ENCODE measurements at regions not wholly inside any gene's neighbourhood (a gene's known extent, or its start where the extent isn't known, plus 50 kb on each side); places are given as distances from the start of the nearest gene placed in this dataset.

DNA sequence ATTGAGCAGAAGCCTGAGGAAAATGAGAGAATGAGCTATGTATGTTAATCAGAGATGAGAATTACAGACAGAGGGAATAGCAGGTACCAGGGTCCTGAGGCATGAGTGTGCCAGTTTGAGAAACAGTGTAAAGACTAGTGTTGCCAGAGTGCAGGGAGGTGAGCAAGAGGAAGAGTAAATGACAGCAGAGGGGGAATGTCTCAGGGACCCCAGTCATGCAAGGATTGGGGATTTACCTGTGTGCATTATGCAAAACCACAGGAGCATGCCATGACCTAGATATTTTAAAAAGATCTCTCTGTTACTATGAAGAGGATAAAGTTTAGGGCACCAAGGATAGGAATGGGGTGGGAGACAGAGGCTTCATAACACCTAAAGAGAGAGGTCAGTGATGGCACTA is 72.1 kb downstream of the TTC32 start:
- TF ChIP-seq, protein P1, sequence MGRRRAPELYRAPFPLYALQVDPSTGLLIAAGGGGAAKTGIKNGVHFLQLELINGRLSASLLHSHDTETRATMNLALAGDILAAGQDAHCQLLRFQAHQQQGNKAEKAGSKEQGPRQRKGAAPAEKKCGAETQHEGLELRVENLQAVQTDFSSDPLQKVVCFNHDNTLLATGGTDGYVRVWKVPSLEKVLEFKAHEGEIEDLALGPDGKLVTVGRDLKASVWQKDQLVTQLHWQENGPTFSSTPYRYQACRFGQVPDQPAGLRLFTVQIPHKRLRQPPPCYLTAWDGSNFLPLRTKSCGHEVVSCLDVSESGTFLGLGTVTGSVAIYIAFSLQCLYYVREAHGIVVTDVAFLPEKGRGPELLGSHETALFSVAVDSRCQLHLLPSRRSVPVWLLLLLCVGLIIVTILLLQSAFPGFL (CRISPR knock-in tag; IDR thresholded peaks at IDR 0.05) = no peak
- TF ChIP-seq, protein P2, sequence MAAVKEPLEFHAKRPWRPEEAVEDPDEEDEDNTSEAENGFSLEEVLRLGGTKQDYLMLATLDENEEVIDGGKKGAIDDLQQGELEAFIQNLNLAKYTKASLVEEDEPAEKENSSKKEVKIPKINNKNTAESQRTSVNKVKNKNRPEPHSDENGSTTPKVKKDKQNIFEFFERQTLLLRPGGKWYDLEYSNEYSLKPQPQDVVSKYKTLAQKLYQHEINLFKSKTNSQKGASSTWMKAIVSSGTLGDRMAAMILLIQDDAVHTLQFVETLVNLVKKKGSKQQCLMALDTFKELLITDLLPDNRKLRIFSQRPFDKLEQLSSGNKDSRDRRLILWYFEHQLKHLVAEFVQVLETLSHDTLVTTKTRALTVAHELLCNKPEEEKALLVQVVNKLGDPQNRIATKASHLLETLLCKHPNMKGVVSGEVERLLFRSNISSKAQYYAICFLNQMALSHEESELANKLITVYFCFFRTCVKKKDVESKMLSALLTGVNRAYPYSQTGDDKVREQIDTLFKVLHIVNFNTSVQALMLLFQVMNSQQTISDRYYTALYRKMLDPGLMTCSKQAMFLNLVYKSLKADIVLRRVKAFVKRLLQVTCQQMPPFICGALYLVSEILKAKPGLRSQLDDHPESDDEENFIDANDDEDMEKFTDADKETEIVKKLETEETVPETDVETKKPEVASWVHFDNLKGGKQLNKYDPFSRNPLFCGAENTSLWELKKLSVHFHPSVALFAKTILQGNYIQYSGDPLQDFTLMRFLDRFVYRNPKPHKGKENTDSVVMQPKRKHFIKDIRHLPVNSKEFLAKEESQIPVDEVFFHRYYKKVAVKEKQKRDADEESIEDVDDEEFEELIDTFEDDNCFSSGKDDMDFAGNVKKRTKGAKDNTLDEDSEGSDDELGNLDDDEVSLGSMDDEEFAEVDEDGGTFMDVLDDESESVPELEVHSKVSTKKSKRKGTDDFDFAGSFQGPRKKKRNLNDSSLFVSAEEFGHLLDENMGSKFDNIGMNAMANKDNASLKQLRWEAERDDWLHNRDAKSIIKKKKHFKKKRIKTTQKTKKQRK (IDR thresholded peaks at IDR 0.05; ENCODE audit: low read length) = no peak
- TF ChIP-seq HOXA7 (CRISPR knock-in tag; IDR thresholded peaks at IDR 0.05) = no peak
- no peak for TF ChIP-seq NFRKB (IDR thresholded peaks at IDR 0.05)
- TF ChIP-seq ELK4 (CRISPR knock-in tag; IDR thresholded peaks at IDR 0.05; ENCODE audit: borderline replicate concordance) = no peak
- TF ChIP-seq, protein P3, sequence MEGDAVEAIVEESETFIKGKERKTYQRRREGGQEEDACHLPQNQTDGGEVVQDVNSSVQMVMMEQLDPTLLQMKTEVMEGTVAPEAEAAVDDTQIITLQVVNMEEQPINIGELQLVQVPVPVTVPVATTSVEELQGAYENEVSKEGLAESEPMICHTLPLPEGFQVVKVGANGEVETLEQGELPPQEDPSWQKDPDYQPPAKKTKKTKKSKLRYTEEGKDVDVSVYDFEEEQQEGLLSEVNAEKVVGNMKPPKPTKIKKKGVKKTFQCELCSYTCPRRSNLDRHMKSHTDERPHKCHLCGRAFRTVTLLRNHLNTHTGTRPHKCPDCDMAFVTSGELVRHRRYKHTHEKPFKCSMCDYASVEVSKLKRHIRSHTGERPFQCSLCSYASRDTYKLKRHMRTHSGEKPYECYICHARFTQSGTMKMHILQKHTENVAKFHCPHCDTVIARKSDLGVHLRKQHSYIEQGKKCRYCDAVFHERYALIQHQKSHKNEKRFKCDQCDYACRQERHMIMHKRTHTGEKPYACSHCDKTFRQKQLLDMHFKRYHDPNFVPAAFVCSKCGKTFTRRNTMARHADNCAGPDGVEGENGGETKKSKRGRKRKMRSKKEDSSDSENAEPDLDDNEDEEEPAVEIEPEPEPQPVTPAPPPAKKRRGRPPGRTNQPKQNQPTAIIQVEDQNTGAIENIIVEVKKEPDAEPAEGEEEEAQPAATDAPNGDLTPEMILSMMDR (CRISPR knock-in tag; IDR thresholded peaks at IDR 0.05) = no peak
- TF ChIP-seq ZNF510 (CRISPR knock-in tag; IDR thresholded peaks at IDR 0.05; ENCODE audit: low read depth) = no peak
- no peak for TF ChIP-seq POLR2A (IDR thresholded peaks at IDR 0.05; ENCODE audit: insufficient read depth in 1 of 2, low read depth in 2 of 2, low read length in 2 of 2)
- TF ChIP-seq POLR2AphosphoS5 (IDR thresholded peaks at IDR 0.05; ENCODE audit: low read depth, low read length) = no peak
- TF ChIP-seq, protein P4, sequence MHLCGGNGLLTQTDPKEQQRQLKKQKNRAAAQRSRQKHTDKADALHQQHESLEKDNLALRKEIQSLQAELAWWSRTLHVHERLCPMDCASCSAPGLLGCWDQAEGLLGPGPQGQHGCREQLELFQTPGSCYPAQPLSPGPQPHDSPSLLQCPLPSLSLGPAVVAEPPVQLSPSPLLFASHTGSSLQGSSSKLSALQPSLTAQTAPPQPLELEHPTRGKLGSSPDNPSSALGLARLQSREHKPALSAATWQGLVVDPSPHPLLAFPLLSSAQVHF (CRISPR knock-in tag; IDR thresholded peaks at IDR 0.05) = no peak

All from HepG2 (cell line).